Small intestine (tissue), 7 donors: ENCODE measurements at regions not wholly inside any gene's neighbourhood (a gene's known extent, or its start where the extent isn't known, plus 50 kb on each side); places are given as distances from the start of the nearest gene placed in this dataset.
A peak's percentile ranks its signal among the peaks of the same experiment; 100 is the strongest.

Experiments used
- DNase-seq, 2 donors: peaks; one replicate each; pipeline versions ENCODE4 v3.0.0 to v3.0.0-alpha.2; 2013
- FAIRE-seq: peaks from 2 replicates; lab custom pipeline; 2012; peaks lifted over from hg19 to GRCh38; lab: Jason Lieb, UNC
- H3K27ac ChIP-seq, 3 donors: one replicate each; pipeline ENCODE4 v1.5.1; 2013; ENCODE audit warnings: low read length in 2 of 3, mild to moderate bottlenecking in 2 of 3, control low read depth in 1 of 3, inconsistent platforms in 1 of 3, low read depth in 1 of 3, moderate library complexity in 1 of 3
- H3K27me3 ChIP-seq, 3 donors: one replicate each; pipeline ENCODE4 v1.6.1; 2013; ENCODE audit warnings: low read length in 3 of 3, inconsistent platforms in 1 of 3; ENCODE audit not compliant: control insufficient read depth in 3 of 3, insufficient read depth in 3 of 3
- H3K36me3 ChIP-seq, 3 donors: one replicate each; pipeline ENCODE4 v1.6.1; 2013; ENCODE audit warnings: low read length in 3 of 3, inconsistent platforms in 1 of 3, low read depth in 1 of 3, mild to moderate bottlenecking in 1 of 3, moderate library complexity in 1 of 3; ENCODE audit not compliant: control insufficient read depth in 3 of 3, insufficient read depth in 2 of 3
- H3K4me1 ChIP-seq, 3 donors: one replicate each; pipeline ENCODE4 v1.6.1; 2013; ENCODE audit warnings: low read length in 2 of 3, inconsistent platforms in 1 of 3, low read depth in 1 of 3, mild to moderate bottlenecking in 1 of 3, moderate library complexity in 1 of 3; ENCODE audit not compliant: control insufficient read depth in 3 of 3, insufficient read depth in 2 of 3
- H3K4me3 ChIP-seq, 3 donors: one replicate each; pipeline ENCODE4 v1.5.1; 2013; ENCODE audit warnings: low read length in 3 of 3, control low read depth in 1 of 3, inconsistent platforms in 1 of 3, low read depth in 1 of 3, mild to moderate bottlenecking in 1 of 3, moderate library complexity in 1 of 3
- H3K9me3 ChIP-seq, 2 donors: one replicate each; pipeline ENCODE4 v1.6.1; 2013; ENCODE audit warnings: low read depth in 1 of 2, low read length in 1 of 2; ENCODE audit not compliant: control insufficient read depth in 2 of 2, insufficient read depth in 1 of 2
- WGBS, 3 donors: extraction: QIAGEN DNeasy Blood & Tissue Kit; methylation state at CpG; one replicate each; pipeline ENCODE4 v1.1.7; 2013; 5-methylcytosine and 5-hydroxymethylcytosine counted together
- donor health status: healthy with polysubstance abuse.
- donor health status: control.
- donor health status: control.
- donor health status: Bipolar disorder and iron deficiency.
- donor health status: healthy.

- FAIRE-seq (no peak), DNase-seq (no peak)
- Histone ChIP-seq H3K9me3 (peaks cover 0 to 7% of the 10 kb centered on the region in 2 donors), H3K4me1 (no peaks in the 10 kb centered on the region), H3K4me3 (no peak overlapping the region), H3K36me3 (no peaks in the 10 kb centered on the region), H3K27ac (no peak overlapping the region), H3K27me3 (no peaks in the 10 kb centered on the region)
- WGBS, 3 donors, result 47 to 55% (median 51%) methylated on average over 5 of the region's 5 CpGs
These were observed 167.3 kb upstream of the NDN start for GRCh38 chr15:23854203-23854911.

- no peak overlapping the region for H3K27ac ChIP-seq
- H3K4me1 ChIP-seq, result no peaks in the 10 kb centered on the region
- 32 to 41% (median 38%) methylated on average over 7 of the region's 7 CpGs for WGBS, 3 donors
These were observed 168.0 kb upstream of the NDN start for GRCh38 chr15:23854912-23855659.

DNA sequence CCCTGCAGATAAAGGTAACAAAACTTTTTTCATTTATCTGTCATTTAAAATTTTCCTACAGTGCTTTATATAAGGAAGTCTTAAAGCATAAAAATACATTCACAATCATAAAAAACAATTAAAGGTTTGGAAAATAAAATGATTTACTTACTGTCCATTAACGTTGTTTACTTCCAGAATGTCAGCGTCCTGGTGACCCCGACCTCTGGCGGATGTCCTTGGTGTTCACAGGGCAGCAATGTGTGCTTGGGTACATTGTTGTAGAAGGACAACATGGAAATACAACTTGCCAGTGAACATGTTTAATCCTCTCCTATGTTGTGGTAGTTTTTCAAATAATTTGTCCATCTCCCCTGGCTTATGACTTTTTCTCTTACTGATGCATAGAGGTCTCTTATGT, 168.8 kb upstream of the NDN start:
- no peak overlapping the region for H3K27ac ChIP-seq
- no peaks in the 10 kb centered on the region for H3K27me3 ChIP-seq
- peaks cover 0 to 11% of the 10 kb centered on the region in 2 donors for H3K9me3 ChIP-seq
- H3K4me1 ChIP-seq, result no peaks in the 10 kb centered on the region
- FAIRE-seq (no peak), DNase-seq (no peak)
- H3K36me3 ChIP-seq, result no peaks in the 10 kb centered on the region
- 62 to 70% (median 65%) methylated on average over 4 of the region's 4 CpGs for WGBS, 3 donors
- no peak overlapping the region for H3K4me3 ChIP-seq

More at GRCh38 chr15:23854912-23855659, 168.0 kb upstream of the NDN start:
- Histone ChIP-seq H3K36me3 (no peaks in the 10 kb centered on the region), H3K27me3 (no peaks in the 10 kb centered on the region), H3K4me3 (no peak overlapping the region), H3K9me3 (peaks cover 0 to 10% of the 10 kb centered on the region in 2 donors)
- no peak for FAIRE-seq
- no peak for DNase-seq

- Histone ChIP-seq H3K36me3 (no peaks in the 10 kb centered on the region), H3K4me3 (no peak overlapping the region), H3K27ac (no peak overlapping the region), H3K4me1 (no peaks in the 10 kb centered on the region), H3K27me3 (no peaks in the 10 kb centered on the region), H3K9me3 (peaks cover 0 to 11% of the 10 kb centered on the region in 2 donors)
- 33 to 42% (median 39%) methylated on average over 12 of the region's 12 CpGs for WGBS, 3 donors
- DNase-seq, result peak; percentile 14 to 58
- FAIRE-seq, result no peak
These were observed 170.0 kb upstream of the NDN start for GRCh38 chr15:23857028-23857641.

GRCh38 chr15:23859008-23859407, 171.9 kb upstream of the NDN start:
- DNase-seq (no peak), FAIRE-seq (no peak)
- no peaks in the 10 kb centered on the region for H3K4me1 ChIP-seq
- WGBS, 3 donors, result 83 to 86% (median 86%) methylated on average over 5 of the region's 5 CpGs
- no peak overlapping the region for H3K4me3 ChIP-seq
- H3K27ac ChIP-seq, result no peak overlapping the region
- H3K27me3 ChIP-seq, result no peaks in the 10 kb centered on the region
- H3K36me3 ChIP-seq, result no peaks in the 10 kb centered on the region
- H3K9me3 ChIP-seq, result peaks cover 0 to 11% of the 10 kb centered on the region in 2 donors

DNA sequence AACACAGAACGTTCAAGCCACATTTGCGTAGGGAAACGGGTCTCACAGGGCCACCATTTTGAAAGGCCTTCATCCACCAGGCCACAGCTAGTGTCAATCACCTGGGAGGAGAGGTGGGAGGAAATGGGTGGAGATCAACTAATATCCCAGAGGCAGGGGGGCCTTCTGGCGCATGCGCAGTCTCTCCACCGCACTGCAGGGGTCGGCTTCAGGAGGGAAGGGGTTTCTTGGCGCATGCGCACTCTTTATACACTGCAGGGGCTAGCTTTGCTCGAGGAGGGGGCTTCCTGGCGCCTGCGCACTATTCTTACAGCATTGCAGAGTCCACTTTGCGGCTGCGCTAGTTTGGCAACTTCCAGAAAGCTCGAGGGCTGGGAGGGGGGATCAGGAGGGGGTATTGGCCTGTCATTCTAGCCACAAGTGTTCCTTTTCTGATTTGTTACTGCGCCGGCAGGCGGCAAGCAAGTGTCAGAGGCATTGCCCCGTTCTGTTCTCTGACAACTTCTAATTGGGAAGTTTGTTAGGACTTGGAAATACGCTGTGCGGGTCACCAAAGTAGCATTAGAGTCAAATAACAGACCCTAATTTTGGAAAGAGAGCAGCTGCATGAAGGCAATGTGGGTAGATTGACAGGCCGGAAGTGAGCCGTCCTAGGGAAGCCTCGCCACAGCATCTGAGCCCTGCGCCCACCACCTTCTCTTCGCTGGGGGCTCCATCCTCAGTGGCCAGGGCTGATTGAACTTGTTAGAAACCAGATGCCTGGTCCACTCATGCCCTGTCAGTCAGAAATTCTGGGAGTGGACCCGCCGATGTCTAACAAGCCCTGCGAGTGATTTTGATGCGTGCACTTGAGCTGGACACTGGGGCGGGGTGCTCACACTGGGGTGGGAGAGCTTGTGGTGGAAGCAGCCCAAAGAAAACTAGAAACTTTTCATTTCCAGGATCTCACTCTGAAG, 173.5 kb upstream of the NDN start:
- 61 to 70% (median 66%) methylated on average over 31 of the region's 31 CpGs for WGBS, 3 donors
- no peak for FAIRE-seq
- no peaks in the 10 kb centered on the region for H3K4me1 ChIP-seq
- H3K27ac ChIP-seq, result no peak overlapping the region
- peaks cover 0 to 6% of the 10 kb centered on the region in 2 donors for H3K9me3 ChIP-seq
- H3K4me3 ChIP-seq, result no peak overlapping the region
- H3K27me3 ChIP-seq, result no peaks in the 10 kb centered on the region
- no peaks in the 10 kb centered on the region for H3K36me3 ChIP-seq
- no peak for DNase-seq

GRCh38 chr15:23866832-23867231, 179.7 kb upstream of the NDN start:
- H3K4me1 ChIP-seq, result no peaks in the 10 kb centered on the region
- no peaks in the 10 kb centered on the region for H3K27me3 ChIP-seq
- H3K36me3 ChIP-seq, result no peaks in the 10 kb centered on the region
- no peaks in the 10 kb centered on the region for H3K9me3 ChIP-seq
- no peak overlapping the region for H3K27ac ChIP-seq
- WGBS, 3 donors, result 32 to 35% (median 34%) methylated on average over 6 of the region's 6 CpGs
- FAIRE-seq (no peak), DNase-seq (peak; percentile 3 to 31)
- H3K4me3 ChIP-seq, result no peak overlapping the region

DNA sequence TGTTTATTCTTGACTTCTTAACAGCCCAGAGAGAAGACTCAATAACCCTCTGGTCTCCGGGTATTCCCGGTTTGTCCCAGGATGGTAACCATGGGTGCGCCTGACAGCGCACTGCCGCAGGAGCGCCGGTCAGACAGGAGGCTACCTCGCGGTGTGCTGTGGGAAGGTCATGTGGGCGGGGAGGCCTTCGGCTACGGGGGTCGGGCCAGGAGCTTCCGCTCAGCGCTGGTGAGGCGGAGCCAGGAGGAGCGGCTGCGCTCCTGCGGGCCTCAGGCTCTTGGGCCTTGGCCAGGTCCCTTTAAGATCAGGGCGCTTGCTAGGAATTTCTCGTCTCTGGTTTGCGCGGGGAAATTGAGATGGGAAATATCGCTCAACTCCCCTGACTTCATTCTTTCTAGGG, 182.3 kb upstream of the NDN start:
- Histone ChIP-seq H3K27me3 (no peaks in the 10 kb centered on the region), H3K27ac (no peak overlapping the region), H3K36me3 (no peaks in the 10 kb centered on the region), H3K9me3 (no peaks in the 10 kb centered on the region), H3K4me1 (no peaks in the 10 kb centered on the region), H3K4me3 (peak overlapping the region in 1 of 3 donors; percentile 4)
- DNase-seq (peak in 1 of 2 donors; percentile 72), FAIRE-seq (no peak)
- WGBS, 3 donors, result 32 to 33% (median 32%) methylated on average over 24 of the region's 24 CpGs
